ENCODE measurements at regions not wholly inside any gene's neighbourhood (a gene's known extent, or its start where the extent isn't known, plus 50 kb on each side); places are given as distances from the start of the nearest gene placed in this dataset.

GRCh38 chr13:88585861-88586260 is 914.7 kb downstream of the SLITRK5 start:
- Histone ChIP-seq H3K36me3 (no peaks in the 10 kb centered on the region), H3K4me1 (ENCODE audit: control insufficient read depth in 1 of 2, low read depth in 2 of 2) (no peaks in the 10 kb centered on the region), H3K27ac (no peak overlapping the region), H3K27me3 (replicated peaks; ENCODE audit: insufficient read depth) (no peaks in the 10 kb centered on the region), H3K4me3 (no peak overlapping the region), H3K9me3 (no peaks in the 10 kb centered on the region)
- no peak for DNase-seq (ENCODE audit: low spot score)
- ATAC-seq (ENCODE audit: insufficient number of reproducible peaks, low FRiP score, low read depth): no peak
- TF ChIP-seq CTCF (IDR thresholded peaks at IDR 0.05): no peak

GRCh38 chr13:88586263-88586662 is 915.1 kb downstream of the SLITRK5 start:
- TF ChIP-seq CTCF (IDR thresholded peaks at IDR 0.05): no peak
- Histone ChIP-seq H3K27ac (no peak overlapping the region), H3K27me3 (replicated peaks; ENCODE audit: insufficient read depth) (no peaks in the 10 kb centered on the region), H3K4me3 (no peak overlapping the region), H3K9me3 (no peaks in the 10 kb centered on the region), H3K4me1 (ENCODE audit: control insufficient read depth in 1 of 2, low read depth in 2 of 2) (no peaks in the 10 kb centered on the region), H3K36me3 (no peaks in the 10 kb centered on the region)
- ATAC-seq (ENCODE audit: insufficient number of reproducible peaks, low FRiP score, low read depth) (no peak), DNase-seq (ENCODE audit: low spot score) (no peak)

DNA sequence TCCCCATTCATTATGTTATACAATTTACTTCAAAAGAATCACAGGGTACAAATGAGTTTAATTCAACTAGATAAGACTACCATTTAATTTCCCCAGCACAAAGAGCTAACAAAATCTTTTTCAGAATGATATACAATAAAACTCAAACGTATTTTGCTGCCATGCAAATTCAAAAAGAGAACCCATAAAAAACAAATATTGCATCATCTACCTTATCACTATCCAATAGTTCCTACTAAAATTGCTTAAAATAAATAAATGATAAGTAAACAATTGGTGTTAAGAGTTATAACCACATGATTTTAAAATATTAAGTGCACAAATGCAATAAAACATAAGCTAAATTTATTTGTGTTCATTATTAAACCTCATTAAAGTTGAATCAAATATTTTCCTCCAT is 919.4 kb downstream of the SLITRK5 start:
- H3K27me3 ChIP-seq (replicated peaks; ENCODE audit: insufficient read depth): no peaks in the 10 kb centered on the region
- no peaks in the 10 kb centered on the region for H3K9me3 ChIP-seq
- H3K27ac ChIP-seq: no peak overlapping the region
- DNase-seq (ENCODE audit: low spot score) (no peak), ATAC-seq (ENCODE audit: insufficient number of reproducible peaks, low FRiP score, low read depth) (no peak)
- no peak for TF ChIP-seq CTCF (IDR thresholded peaks at IDR 0.05)
- H3K4me3 ChIP-seq: no peak overlapping the region
- no peaks in the 10 kb centered on the region for H3K36me3 ChIP-seq
- H3K4me1 ChIP-seq (ENCODE audit: control insufficient read depth in 1 of 2, low read depth in 2 of 2): no peaks in the 10 kb centered on the region

DNA sequence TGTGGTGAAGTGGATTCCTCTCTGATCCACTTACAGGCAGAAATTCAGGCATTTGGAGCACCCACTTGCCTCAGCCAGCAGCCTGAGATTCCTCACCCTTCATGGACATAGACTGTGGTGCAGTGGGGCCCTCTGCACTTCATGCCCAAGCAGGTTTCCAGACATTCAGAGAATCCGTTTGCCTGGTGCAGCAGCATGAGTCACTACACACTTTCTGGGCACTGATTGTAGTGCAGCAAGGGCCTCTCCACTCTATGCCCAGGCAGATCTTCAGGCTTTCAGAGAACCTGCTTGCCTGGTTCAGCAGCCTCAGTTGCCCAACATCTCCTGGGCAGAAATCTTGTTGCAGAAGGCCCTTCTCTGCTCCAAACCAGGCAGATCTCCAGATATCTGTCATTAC is 920.9 kb downstream of the SLITRK5 start:
- Histone ChIP-seq H3K4me3 (no peak overlapping the region), H3K27ac (no peak overlapping the region), H3K36me3 (no peaks in the 10 kb centered on the region), H3K9me3 (no peaks in the 10 kb centered on the region), H3K4me1 (ENCODE audit: control insufficient read depth in 1 of 2, low read depth in 2 of 2) (no peaks in the 10 kb centered on the region), H3K27me3 (replicated peaks; ENCODE audit: insufficient read depth) (no peaks in the 10 kb centered on the region)
- ATAC-seq (ENCODE audit: insufficient number of reproducible peaks, low FRiP score, low read depth): no peak
- TF ChIP-seq CTCF (IDR thresholded peaks at IDR 0.05): no peak
- no peak for DNase-seq (ENCODE audit: low spot score)

- ATAC-seq (ENCODE audit: insufficient number of reproducible peaks, low FRiP score, low read depth): no peak
- TF ChIP-seq CTCF (IDR thresholded peaks at IDR 0.05): no peak
Observed at GRCh38 chr13:88601949-88602348, 930.8 kb downstream of the SLITRK5 start.

More at GRCh38 chr13:88601949-88602348, 930.8 kb downstream of the SLITRK5 start:
- Histone ChIP-seq H3K9me3 (no peaks in the 10 kb centered on the region), H3K36me3 (no peaks in the 10 kb centered on the region), H3K4me1 (ENCODE audit: control insufficient read depth in 1 of 2, low read depth in 2 of 2) (no peaks in the 10 kb centered on the region), H3K27me3 (replicated peaks; ENCODE audit: insufficient read depth) (no peaks in the 10 kb centered on the region), H3K4me3 (no peak overlapping the region), H3K27ac (no peak overlapping the region)
- DNase-seq (ENCODE audit: low spot score): no peak

Data from thoracic aorta (tissue), 2 donors.